ENCODE measurements at regions not wholly inside any gene's neighbourhood (a gene's known extent, or its start where the extent isn't known, plus 50 kb on each side); places are given as distances from the start of the nearest gene placed in this dataset.
A peak's percentile ranks its signal among the peaks of the same experiment; 100 is the strongest.

DNA sequence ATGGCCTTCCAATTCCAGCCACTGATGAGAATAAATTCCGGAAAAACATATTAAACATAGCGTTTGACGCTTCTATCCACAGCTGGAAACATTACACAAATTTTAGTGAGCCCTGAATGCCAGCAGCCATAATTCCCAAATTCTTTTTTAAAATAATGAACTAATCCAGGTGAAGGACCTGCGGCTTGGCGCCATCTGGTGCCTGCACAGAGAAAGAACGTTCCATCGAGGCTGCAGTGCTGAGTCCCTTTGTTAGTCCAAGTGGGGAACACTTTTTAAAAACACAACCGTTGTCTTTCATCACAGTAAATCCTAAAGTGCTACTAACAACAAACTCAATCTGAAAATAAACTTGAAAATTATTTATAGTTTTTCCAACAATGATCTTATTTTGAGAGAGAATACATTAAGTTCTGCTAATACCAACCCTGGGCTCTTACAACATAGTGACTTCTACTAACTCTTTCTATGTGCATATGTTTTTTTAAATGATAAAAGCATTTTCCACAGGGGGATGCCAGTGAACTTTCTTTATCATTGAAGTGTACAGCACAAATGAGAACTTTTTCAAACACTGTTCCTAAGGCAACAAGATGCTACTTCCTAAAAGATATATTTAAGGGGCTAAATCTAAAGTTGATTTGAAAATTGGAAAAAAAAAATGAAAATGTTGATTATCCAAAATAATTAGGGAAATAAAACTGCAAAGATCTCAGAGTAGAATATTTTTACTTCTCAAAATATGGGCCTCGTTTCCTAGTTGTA lies 166.9 kb upstream of the RNF32 start:
- TF ChIP-seq, protein P1, sequence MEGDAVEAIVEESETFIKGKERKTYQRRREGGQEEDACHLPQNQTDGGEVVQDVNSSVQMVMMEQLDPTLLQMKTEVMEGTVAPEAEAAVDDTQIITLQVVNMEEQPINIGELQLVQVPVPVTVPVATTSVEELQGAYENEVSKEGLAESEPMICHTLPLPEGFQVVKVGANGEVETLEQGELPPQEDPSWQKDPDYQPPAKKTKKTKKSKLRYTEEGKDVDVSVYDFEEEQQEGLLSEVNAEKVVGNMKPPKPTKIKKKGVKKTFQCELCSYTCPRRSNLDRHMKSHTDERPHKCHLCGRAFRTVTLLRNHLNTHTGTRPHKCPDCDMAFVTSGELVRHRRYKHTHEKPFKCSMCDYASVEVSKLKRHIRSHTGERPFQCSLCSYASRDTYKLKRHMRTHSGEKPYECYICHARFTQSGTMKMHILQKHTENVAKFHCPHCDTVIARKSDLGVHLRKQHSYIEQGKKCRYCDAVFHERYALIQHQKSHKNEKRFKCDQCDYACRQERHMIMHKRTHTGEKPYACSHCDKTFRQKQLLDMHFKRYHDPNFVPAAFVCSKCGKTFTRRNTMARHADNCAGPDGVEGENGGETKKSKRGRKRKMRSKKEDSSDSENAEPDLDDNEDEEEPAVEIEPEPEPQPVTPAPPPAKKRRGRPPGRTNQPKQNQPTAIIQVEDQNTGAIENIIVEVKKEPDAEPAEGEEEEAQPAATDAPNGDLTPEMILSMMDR (IDR thresholded peaks at IDR 0.05; ENCODE audit: low read depth, low read length) = peak; percentile 71
- H3K27me3 ChIP-seq (ENCODE audit: insufficient read depth, low read depth, severe bottlenecking) = peaks cover 93% of the 10 kb centered on the region
- H3K9me3 ChIP-seq (ENCODE audit: severe bottlenecking) = peaks cover 7% of the 10 kb centered on the region
- H3K36me3 ChIP-seq = no peaks in the 10 kb centered on the region
- no peak overlapping the region for H3K4me3 ChIP-seq (ENCODE audit: low read depth, low read length)
- H3K27ac ChIP-seq = no peak overlapping the region
- DNase-seq = no peak

DNA sequence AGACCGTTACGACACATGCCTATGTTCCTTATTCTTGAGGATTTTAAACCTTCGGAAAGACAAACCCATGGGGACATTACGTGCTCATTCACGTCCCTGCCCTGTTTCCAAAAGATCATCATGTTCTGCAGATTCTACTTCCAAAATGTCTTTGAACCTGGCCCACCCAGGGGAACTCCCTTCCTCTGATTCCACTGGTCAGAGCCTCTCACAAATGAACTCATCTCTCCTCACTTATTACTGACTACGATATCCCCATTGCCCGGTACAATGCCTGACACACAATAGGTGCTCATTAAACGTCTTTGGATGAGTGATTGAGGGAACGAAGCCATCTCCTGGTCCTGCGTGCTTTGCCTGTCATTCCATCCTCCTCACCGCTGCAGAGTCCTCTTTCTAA lies 168.3 kb upstream of the RNF32 start:
- no peak overlapping the region for H3K27ac ChIP-seq
- H3K4me3 ChIP-seq (ENCODE audit: low read depth, low read length) = no peak overlapping the region
- DNase-seq = no peak
- H3K9me3 ChIP-seq (ENCODE audit: severe bottlenecking) = peaks cover 7% of the 10 kb centered on the region
- H3K36me3 ChIP-seq = no peaks in the 10 kb centered on the region
- TF ChIP-seq, protein P1 (IDR thresholded peaks at IDR 0.05; ENCODE audit: low read depth, low read length) = no peak
- peaks cover 91% of the 10 kb centered on the region for H3K27me3 ChIP-seq (ENCODE audit: insufficient read depth, low read depth, severe bottlenecking)

DNA sequence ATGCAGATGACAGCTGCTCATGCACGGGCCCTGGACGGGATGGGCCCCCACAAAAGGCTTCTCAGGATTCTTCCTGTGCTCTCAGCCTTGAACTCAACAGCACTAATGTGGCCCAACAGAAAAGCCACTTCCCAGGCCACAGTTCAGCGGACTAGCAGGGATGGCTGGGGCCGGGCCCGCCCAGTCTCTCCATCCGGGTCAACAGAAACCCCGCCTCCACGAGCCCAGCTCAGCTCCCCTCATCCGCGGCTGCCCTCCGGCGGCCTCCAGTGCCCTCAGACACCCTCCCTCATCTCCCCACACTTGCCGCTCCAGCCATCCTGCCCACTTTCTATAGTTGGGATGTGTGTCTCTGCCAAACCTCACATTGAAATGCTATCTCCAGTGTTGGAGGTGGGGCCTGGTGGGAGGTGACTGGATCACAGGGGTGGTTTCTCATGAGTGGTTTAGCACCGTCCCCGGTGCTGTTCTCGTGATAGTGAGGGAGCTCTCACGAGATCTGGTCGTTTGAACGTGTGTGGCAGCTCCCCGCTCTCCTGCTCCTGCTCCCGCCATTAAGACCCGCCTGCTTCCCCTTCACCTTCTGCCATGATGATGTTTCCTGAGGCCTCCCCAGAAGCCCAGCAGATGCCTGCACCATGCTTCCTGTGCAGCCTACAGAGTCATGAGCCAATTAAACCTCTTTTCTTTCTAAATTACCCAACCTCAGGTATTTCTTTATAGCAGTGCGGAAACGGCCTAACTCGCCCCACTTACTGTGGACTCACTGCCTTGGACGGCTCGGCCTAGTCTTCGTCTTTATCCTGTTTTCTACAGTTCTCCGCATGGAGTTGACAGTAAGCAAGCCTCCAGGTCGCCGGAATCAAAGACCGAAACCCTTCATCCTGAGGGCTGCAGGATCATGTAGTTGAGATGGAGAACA lies 169.9 kb upstream of the RNF32 start:
- Histone ChIP-seq H3K4me3 (ENCODE audit: low read depth, low read length) (no peak overlapping the region), H3K27me3 (ENCODE audit: insufficient read depth, low read depth, severe bottlenecking) (peaks cover 94% of the 10 kb centered on the region), H3K9me3 (ENCODE audit: severe bottlenecking) (peaks cover 7% of the 10 kb centered on the region), H3K36me3 (no peaks in the 10 kb centered on the region), H3K27ac (no peak overlapping the region)
- no peak for DNase-seq
- TF ChIP-seq, protein P1 (IDR thresholded peaks at IDR 0.05; ENCODE audit: low read depth, low read length) = no peak

DNA sequence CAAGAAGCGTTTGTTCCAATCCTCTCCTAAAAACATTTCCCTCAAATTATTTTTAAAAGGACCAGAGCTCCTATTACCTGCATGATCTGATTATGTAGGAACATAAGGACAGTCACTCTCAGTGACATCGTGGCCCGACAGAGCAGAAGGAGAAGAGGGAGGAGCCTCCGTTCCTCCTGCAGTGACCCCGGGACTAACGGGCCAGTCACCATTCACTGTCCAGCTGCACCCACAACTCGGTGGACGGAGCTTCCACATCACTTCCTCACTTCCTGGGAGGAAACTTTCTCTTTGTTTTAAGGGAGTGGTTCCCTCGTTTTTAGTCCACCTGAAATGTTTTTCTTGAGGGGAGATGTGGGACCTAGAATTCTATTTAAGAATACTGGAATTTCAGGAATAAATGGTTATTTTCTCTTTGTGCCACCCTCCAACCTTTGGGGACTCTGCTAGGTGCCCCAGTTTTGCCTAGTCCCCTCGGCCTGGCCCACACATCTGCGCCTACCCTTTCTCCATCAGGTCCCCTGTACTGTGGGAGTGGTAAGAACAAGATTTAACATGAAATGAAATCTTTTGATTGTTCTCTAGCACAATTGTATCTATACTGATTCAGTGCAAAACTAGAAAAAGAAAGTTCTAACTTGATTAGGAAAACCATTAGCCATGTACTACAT lies 173.5 kb upstream of the RNF32 start:
- H3K27ac ChIP-seq = no peak overlapping the region
- H3K36me3 ChIP-seq = no peaks in the 10 kb centered on the region
- DNase-seq = no peak
- TF ChIP-seq, protein P1 (IDR thresholded peaks at IDR 0.05; ENCODE audit: low read depth, low read length) = no peak
- H3K9me3 ChIP-seq (ENCODE audit: severe bottlenecking) = peaks cover 10% of the 10 kb centered on the region
- H3K4me3 ChIP-seq (ENCODE audit: low read depth, low read length) = no peak overlapping the region
- H3K27me3 ChIP-seq (ENCODE audit: insufficient read depth, low read depth, severe bottlenecking) = peaks cover 97% of the 10 kb centered on the region

DNA sequence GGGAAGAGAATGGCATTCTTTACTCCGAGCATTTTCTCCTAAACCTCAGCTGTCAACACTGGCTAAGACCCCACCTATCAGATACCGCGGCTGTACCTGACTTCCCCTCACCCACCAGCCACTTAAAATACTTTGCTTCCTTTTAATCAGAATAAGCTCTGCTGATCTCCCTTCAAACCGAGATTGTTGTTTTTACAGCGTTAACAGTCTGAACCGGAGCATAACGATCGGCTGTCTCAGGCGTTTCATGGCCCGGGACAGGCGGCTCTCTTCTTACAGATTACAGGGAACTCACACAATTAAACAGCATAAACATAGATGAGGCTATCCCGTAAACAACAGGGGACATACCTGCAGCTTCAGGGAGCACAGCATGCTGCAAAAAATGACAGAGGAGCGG lies 174.3 kb upstream of the RNF32 start:
- H3K27me3 ChIP-seq (ENCODE audit: insufficient read depth, low read depth, severe bottlenecking) = peaks cover 97% of the 10 kb centered on the region
- no peaks in the 10 kb centered on the region for H3K36me3 ChIP-seq
- DNase-seq = no peak

More for the DNA sequence above, 174.3 kb upstream of the RNF32 start:
- H3K27ac ChIP-seq = no peak overlapping the region
- TF ChIP-seq, protein P1 (IDR thresholded peaks at IDR 0.05; ENCODE audit: low read depth, low read length) = no peak
- peaks cover 10% of the 10 kb centered on the region for H3K9me3 ChIP-seq (ENCODE audit: severe bottlenecking)
- no peak overlapping the region for H3K4me3 ChIP-seq (ENCODE audit: low read depth, low read length)
